Vagina (tissue), 2 donors: ENCODE measurements at regions not wholly inside any gene's neighbourhood (a gene's known extent, or its start where the extent isn't known, plus 50 kb on each side); places are given as distances from the start of the nearest gene placed in this dataset.

Source experiments
- CTCF ChIP-seq, 3 experiments: fragments of 450-650 bp in 2 of 3; fragments of 200-600 bp in 1 of 3; sonication (generic) in 1 of 3; IDR thresholded peaks; one replicate each; pipeline ENCODE4 v1.5.1; 2017 to 2019; ENCODE audit warnings: antibody characterized with exemption in 3 of 3, mild to moderate bottlenecking in 2 of 3, moderate library complexity in 2 of 3
- POLR2A ChIP-seq, 2 donors: fragments of 450-650 bp; IDR thresholded peaks; one replicate each; pipeline ENCODE4 v1.6.1; 2017; ENCODE audit warnings: antibody characterized with exemption in 2 of 2, mild to moderate bottlenecking in 2 of 2, moderate library complexity in 2 of 2
- POLR2AphosphoS5 ChIP-seq, 2 donors: sonication (generic); formaldehyde crosslinking; IDR thresholded peaks; one replicate each; pipeline ENCODE4 v1.9.0; 2017; ENCODE audit warnings: antibody characterized with exemption in 2 of 2, mild to moderate bottlenecking in 2 of 2, low read depth in 1 of 2; ENCODE audit not compliant: insufficient read depth in 1 of 2

GRCh38 chr11:97955595-97955994 is 1065.2 kb upstream of the CNTN5 start:
- TF ChIP-seq CTCF (IDR thresholded peaks at IDR 0.05) (no peak), POLR2AphosphoS5 (IDR thresholded peaks at IDR 0.05; ENCODE audit: insufficient read depth in 1 of 2, low read depth in 1 of 2) (no peak), POLR2A (IDR thresholded peaks at IDR 0.05) (no peak)
